GM12865 (cell line): ENCODE measurements at regions not wholly inside any gene's neighbourhood (a gene's known extent, or its start where the extent isn't known, plus 50 kb on each side); places are given as distances from the start of the nearest gene placed in this dataset.

Source experiments
- DNase-seq: peaks from one replicate; pipeline ENCODE4 v3.0.0; 2010; ENCODE audit warnings: low read depth
- H3K4me3 ChIP-seq: 2 replicates; pipeline ENCODE4 v1.5.1; 2011; ENCODE audit warnings: mild to moderate bottlenecking, low read depth, low read length, control low read depth
- CTCF ChIP-seq: IDR thresholded peaks from 2 replicates; pipeline ENCODE4 v1.5.1; 2011; ENCODE audit warnings: low read length, control low read depth, low read depth, inconsistent platforms; ENCODE audit not compliant: insufficient read depth; ENCODE audit errors: missing control alignments

- no peak overlapping the region for H3K4me3 ChIP-seq
- no peak for TF ChIP-seq CTCF
- no peak for DNase-seq
Observed at GRCh38 chr5:116751684-116752083, 177.1 kb upstream of the SEMA6A start.

- DNase-seq = no peak
- no peak for TF ChIP-seq CTCF
- H3K4me3 ChIP-seq = no peak overlapping the region
Observed at GRCh38 chr5:116750631-116751580, 176.3 kb upstream of the SEMA6A start.

DNA sequence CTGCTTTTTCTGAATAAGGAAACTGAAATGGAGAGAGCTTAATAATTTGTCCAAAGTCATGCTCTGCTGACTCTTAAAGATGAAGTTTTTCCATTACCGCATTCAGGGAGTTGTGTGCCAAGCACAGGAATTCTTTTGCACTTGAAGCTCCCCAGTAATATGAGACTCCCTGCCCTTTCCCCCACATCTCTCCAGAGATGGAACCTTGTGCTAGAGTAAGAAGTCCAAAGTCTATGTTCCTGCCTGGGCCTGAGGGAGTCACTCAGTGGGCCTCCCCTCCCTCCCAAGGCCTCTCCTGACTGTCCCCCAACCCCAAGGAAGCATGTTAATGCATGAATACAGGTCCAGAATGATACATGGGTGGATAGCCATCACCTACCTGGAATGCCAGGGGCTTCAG, 173.3 kb upstream of the SEMA6A start:
- no peak for DNase-seq
- H3K4me3 ChIP-seq = no peak overlapping the region

GRCh38 chr5:116746668-116747067, 172.0 kb upstream of the SEMA6A start:
- DNase-seq = no peak
- no peak for TF ChIP-seq CTCF
- no peak overlapping the region for H3K4me3 ChIP-seq

More for the DNA sequence above, 173.3 kb upstream of the SEMA6A start:
- TF ChIP-seq CTCF = no peak

- H3K4me3 ChIP-seq = no peak overlapping the region
- DNase-seq = no peak
- TF ChIP-seq CTCF = no peak
Observed at GRCh38 chr5:116740771-116741170, 166.1 kb upstream of the SEMA6A start.

GRCh38 chr5:116739571-116739970, 164.9 kb upstream of the SEMA6A start:
- no peak for DNase-seq
- no peak for TF ChIP-seq CTCF
- no peak overlapping the region for H3K4me3 ChIP-seq
